D721Med (cell line): ENCODE measurements at regions not wholly inside any gene's neighbourhood (a gene's known extent, or its start where the extent isn't known, plus 50 kb on each side); places are given as distances from the start of the nearest gene placed in this dataset.
"Not testable (repeated sequence)": the region's sequence is repeated elsewhere in the genome, so short reads cannot be mapped to it uniquely, and the experiment has no call there.

Experiments used
- DNase-seq: peaks from one replicate; pipeline ENCODE4 v3.0.0; 2011; ENCODE audit warnings: low spot score; ENCODE audit not compliant: insufficient read length
- FAIRE-seq: peaks from 2 replicates; lab custom pipeline; 2011; peaks lifted over from hg19 to GRCh38; lab: Jason Lieb, UNC
- CTCF ChIP-seq: IDR thresholded peaks from 2 replicates; pipeline ENCODE4 v1.5.1; 2012; ENCODE audit warnings: mild to moderate bottlenecking, control low read depth; ENCODE audit not compliant: insufficient read depth; ENCODE audit errors: missing control alignments

GRCh38 chr2:89205153-89205552 lies 513.7 kb downstream of the RPIA start:
- DNase-seq, FAIRE-seq: not testable (repeated sequence)
- peak; percentile 44 for TF ChIP-seq CTCF

- FAIRE-seq, DNase-seq: not testable (repeated sequence)
These were observed 516.9 kb downstream of the RPIA start for GRCh38 chr2:89208144-89208932.

GRCh38 chr2:89213151-89213550 lies 521.7 kb downstream of the RPIA start:
- peak; percentile 11 for TF ChIP-seq CTCF
- FAIRE-seq, DNase-seq: not testable (repeated sequence)

- DNase-seq, FAIRE-seq: not testable (repeated sequence)
These were observed 522.3 kb downstream of the RPIA start for GRCh38 chr2:89213811-89214210.

GRCh38 chr2:89221474-89221873 lies 530.0 kb downstream of the RPIA start:
- not testable (repeated sequence) for FAIRE-seq, DNase-seq

- not testable (repeated sequence) for DNase-seq, FAIRE-seq
These were observed 530.7 kb downstream of the RPIA start for GRCh38 chr2:89222063-89222732.

- FAIRE-seq, DNase-seq: not testable (repeated sequence)
These were observed 533.3 kb downstream of the RPIA start for GRCh38 chr2:89224803-89225202.

GRCh38 chr2:89229979-89230378 lies 538.5 kb downstream of the RPIA start:
- DNase-seq, FAIRE-seq: not testable (repeated sequence)

GRCh38 chr2:89231241-89231640 lies 539.8 kb downstream of the RPIA start:
- not testable (repeated sequence) for DNase-seq, FAIRE-seq

GRCh38 chr2:89233931-89234330 lies 542.5 kb downstream of the RPIA start:
- DNase-seq, result not testable (repeated sequence)

GRCh38 chr2:89234818-89235466 lies 543.5 kb downstream of the RPIA start:
- not testable (repeated sequence) for DNase-seq, FAIRE-seq

More at GRCh38 chr2:89233931-89234330, 542.5 kb downstream of the RPIA start:
- not testable (repeated sequence) for FAIRE-seq

GRCh38 chr2:89236832-89237450 lies 545.5 kb downstream of the RPIA start:
- not testable (repeated sequence) for DNase-seq, FAIRE-seq

GRCh38 chr2:89237783-89238182 lies 546.3 kb downstream of the RPIA start:
- FAIRE-seq, DNase-seq: not testable (repeated sequence)
